ENCODE measurements at regions not wholly inside any gene's neighbourhood (a gene's known extent, or its start where the extent isn't known, plus 50 kb on each side); places are given as distances from the start of the nearest gene placed in this dataset.

- TF ChIP-seq, protein P1, sequence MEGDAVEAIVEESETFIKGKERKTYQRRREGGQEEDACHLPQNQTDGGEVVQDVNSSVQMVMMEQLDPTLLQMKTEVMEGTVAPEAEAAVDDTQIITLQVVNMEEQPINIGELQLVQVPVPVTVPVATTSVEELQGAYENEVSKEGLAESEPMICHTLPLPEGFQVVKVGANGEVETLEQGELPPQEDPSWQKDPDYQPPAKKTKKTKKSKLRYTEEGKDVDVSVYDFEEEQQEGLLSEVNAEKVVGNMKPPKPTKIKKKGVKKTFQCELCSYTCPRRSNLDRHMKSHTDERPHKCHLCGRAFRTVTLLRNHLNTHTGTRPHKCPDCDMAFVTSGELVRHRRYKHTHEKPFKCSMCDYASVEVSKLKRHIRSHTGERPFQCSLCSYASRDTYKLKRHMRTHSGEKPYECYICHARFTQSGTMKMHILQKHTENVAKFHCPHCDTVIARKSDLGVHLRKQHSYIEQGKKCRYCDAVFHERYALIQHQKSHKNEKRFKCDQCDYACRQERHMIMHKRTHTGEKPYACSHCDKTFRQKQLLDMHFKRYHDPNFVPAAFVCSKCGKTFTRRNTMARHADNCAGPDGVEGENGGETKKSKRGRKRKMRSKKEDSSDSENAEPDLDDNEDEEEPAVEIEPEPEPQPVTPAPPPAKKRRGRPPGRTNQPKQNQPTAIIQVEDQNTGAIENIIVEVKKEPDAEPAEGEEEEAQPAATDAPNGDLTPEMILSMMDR (IDR thresholded peaks at IDR 0.05): no peak
- TF ChIP-seq USF2 (CRISPR knock-in tag; IDR thresholded peaks at IDR 0.05): no peak
- no peak for TF ChIP-seq CREM (CRISPR knock-in tag; IDR thresholded peaks at IDR 0.05)
- TF ChIP-seq SP1 (CRISPR knock-in tag; conservative IDR thresholded peaks at IDR 0.05): no peak
- TF ChIP-seq AR (CRISPR knock-in tag; IDR thresholded peaks at IDR 0.05): no peak
- no peak for TF ChIP-seq CREB1 (CRISPR knock-in tag; IDR thresholded peaks at IDR 0.05)
- no peak for TF ChIP-seq AFF4 (CRISPR knock-in tag; IDR thresholded peaks at IDR 0.05; ENCODE audit: borderline replicate concordance)
These were observed 658.0 kb upstream of the DPPA4 start for GRCh38 chr3:109995377-109995776.

All from WTC11 (cell line).